ENCODE measurements at regions not wholly inside any gene's neighbourhood (a gene's known extent, or its start where the extent isn't known, plus 50 kb on each side); places are given as distances from the start of the nearest gene placed in this dataset.
"Not testable (repeated sequence)": the region's sequence is repeated elsewhere in the genome, so short reads cannot be mapped to it uniquely, and the experiment has no call there.

DNA sequence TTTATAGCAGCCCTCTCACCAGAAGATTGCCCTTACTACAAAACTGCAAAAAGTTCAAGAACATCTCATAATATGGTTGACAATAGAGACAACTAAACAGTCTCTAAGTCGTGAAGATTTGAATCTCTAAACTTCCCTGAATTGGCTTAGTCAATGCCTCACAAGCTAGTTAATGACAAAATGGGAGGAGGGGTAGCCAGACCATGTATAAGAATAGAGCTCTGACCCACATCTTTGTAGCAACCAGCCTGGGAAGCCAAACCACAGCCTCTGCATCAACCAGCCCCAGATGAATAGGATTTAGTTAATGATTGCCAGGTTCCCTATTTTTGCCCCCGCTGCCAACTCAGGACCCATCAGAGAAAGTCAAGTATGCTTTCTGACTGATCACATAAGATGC is 1265.9 kb upstream of the PCDH10 start:
- H3K4me2 ChIP-seq (ENCODE audit: low read depth, low read length); H3K27ac ChIP-seq (ENCODE audit: extremely low read length, insufficient read depth, low read length); intact Hi-C loops (cut with micrococcal nuclease; ENCODE audit: unreplicated experiment); H3K9ac ChIP-seq (ENCODE audit: insufficient read depth, low read depth, low read length); H3K4me3 ChIP-seq (replicated peaks in 1 of 3; ENCODE audit: insufficient read depth in 1 of 3, low read depth in 2 of 3, low read length in 3 of 3); H2AFZ ChIP-seq (ENCODE audit: low read length); H4K20me1 ChIP-seq (ENCODE audit: insufficient read depth, low read length); H3K4me1 ChIP-seq (ENCODE audit: insufficient read depth, low read length); ATAC-seq; H3K27me3 ChIP-seq (ENCODE audit: control insufficient read depth in 1 of 2, insufficient read depth in 2 of 2, low read length in 2 of 2); CTCF ChIA-PET (ENCODE audit: low intra/inter-chr PET ratio, low total read pairs); FAIRE-seq; H3K36me3 ChIP-seq (replicated peaks in 1 of 2; ENCODE audit: control insufficient read depth in 1 of 2, insufficient read depth in 2 of 2, low read length in 2 of 2); POLR2A ChIA-PET; H3K79me2 ChIP-seq (ENCODE audit: insufficient read depth, low read length); H3K9me3 ChIP-seq (ENCODE audit: low read length); DNase-seq (ENCODE audit: low spot score); in situ Hi-C loops (cut with HindIII; ENCODE audit: extremely low pct_ligation_motif_present, low pct_unique_long_range_greater_than_20kb); BruUV-seq (replicated peaks): not testable (repeated sequence)
- 0% methylated on average over 1 of the region's 2 CpGs for WGBS (ENCODE audit: low lambda C conversion rate)

DNA sequence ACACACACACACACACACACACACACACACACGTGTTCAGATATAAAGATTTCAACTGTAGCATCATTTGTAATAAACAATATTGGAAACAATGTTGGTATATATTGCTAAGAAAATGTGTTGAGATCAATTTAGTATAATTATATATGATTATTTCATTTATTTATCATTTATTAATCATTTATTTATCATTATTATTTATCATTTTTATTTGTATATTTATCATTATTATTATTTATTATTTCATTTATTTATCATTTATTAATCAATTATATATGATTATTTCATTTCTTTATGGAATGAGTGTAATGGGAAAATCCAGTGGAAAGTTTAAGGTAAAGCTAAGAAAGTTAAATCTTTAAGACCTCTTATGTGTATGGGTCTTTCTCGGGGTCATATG is 1223.4 kb upstream of the PCDH10 start:
- H3K27ac ChIP-seq (ENCODE audit: extremely low read length, insufficient read depth, low read length); intact Hi-C loops (cut with micrococcal nuclease; ENCODE audit: unreplicated experiment); H3K9me3 ChIP-seq (ENCODE audit: low read length); H3K36me3 ChIP-seq (replicated peaks in 1 of 2; ENCODE audit: control insufficient read depth in 1 of 2, insufficient read depth in 2 of 2, low read length in 2 of 2); H3K4me1 ChIP-seq (ENCODE audit: insufficient read depth, low read length); H3K9ac ChIP-seq (ENCODE audit: insufficient read depth, low read depth, low read length); H3K79me2 ChIP-seq (ENCODE audit: insufficient read depth, low read length); CTCF ChIA-PET (ENCODE audit: low intra/inter-chr PET ratio, low total read pairs); BruUV-seq (replicated peaks); H3K27me3 ChIP-seq (ENCODE audit: control insufficient read depth in 1 of 2, insufficient read depth in 2 of 2, low read length in 2 of 2); H4K20me1 ChIP-seq (ENCODE audit: insufficient read depth, low read length); in situ Hi-C loops (cut with HindIII; ENCODE audit: extremely low pct_ligation_motif_present, low pct_unique_long_range_greater_than_20kb); POLR2A ChIA-PET; FAIRE-seq; ATAC-seq; H3K4me2 ChIP-seq (ENCODE audit: low read depth, low read length); H2AFZ ChIP-seq (ENCODE audit: low read length); DNase-seq (ENCODE audit: low spot score); H3K4me3 ChIP-seq (replicated peaks in 1 of 3; ENCODE audit: insufficient read depth in 1 of 3, low read depth in 2 of 3, low read length in 3 of 3): not testable (repeated sequence)
- 0% methylated on average over 2 of the region's 2 CpGs for WGBS (ENCODE audit: low lambda C conversion rate)

DNA sequence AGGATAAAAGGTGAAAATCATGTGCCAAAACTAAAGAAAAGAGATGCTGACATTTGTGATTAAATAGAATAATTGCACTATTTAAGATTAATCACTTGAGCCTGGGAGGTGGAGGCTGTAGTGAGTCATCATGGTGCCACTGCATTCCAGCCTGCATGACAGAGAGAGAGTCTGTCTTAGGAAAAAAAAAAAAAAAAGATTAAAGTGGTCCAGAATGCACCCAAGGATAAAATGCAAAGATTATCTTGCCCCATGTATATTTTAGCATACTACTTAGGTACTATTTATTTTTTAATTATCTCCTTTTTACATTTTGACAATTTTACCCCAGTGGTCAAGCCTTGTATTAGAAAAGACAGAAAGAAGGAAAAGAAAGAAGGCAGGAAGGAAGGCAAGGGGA is 1181.4 kb upstream of the PCDH10 start:
- H3K4me3 ChIP-seq (replicated peaks in 1 of 3; ENCODE audit: insufficient read depth in 1 of 3, low read depth in 2 of 3, low read length in 3 of 3); H3K27me3 ChIP-seq (ENCODE audit: control insufficient read depth in 1 of 2, insufficient read depth in 2 of 2, low read length in 2 of 2); ATAC-seq; H3K27ac ChIP-seq (ENCODE audit: extremely low read length, insufficient read depth, low read length); H3K79me2 ChIP-seq (ENCODE audit: insufficient read depth, low read length); BruUV-seq (replicated peaks); intact Hi-C loops (cut with micrococcal nuclease; ENCODE audit: unreplicated experiment); POLR2A ChIA-PET; H4K20me1 ChIP-seq (ENCODE audit: insufficient read depth, low read length); H3K9ac ChIP-seq (ENCODE audit: insufficient read depth, low read depth, low read length); in situ Hi-C loops (cut with HindIII; ENCODE audit: extremely low pct_ligation_motif_present, low pct_unique_long_range_greater_than_20kb); CTCF ChIA-PET (ENCODE audit: low intra/inter-chr PET ratio, low total read pairs); FAIRE-seq; DNase-seq (ENCODE audit: low spot score); H2AFZ ChIP-seq (ENCODE audit: low read length); H3K4me2 ChIP-seq (ENCODE audit: low read depth, low read length); H3K9me3 ChIP-seq (ENCODE audit: low read length); H3K36me3 ChIP-seq (replicated peaks in 1 of 2; ENCODE audit: control insufficient read depth in 1 of 2, insufficient read depth in 2 of 2, low read length in 2 of 2); H3K4me1 ChIP-seq (ENCODE audit: insufficient read depth, low read length): not testable (repeated sequence)

Data from HepG2 (cell line).